GM20431 (cell line): ENCODE measurements at regions not wholly inside any gene's neighbourhood (a gene's known extent, or its start where the extent isn't known, plus 50 kb on each side); places are given as distances from the start of the nearest gene placed in this dataset.

Experiments used
- in situ Hi-C: fragments of 300-500 bp; cut with MseI, MboI; formaldehyde crosslinking; loops from one replicate; pipeline ENCODE4 v1.15.0; 2020; ENCODE audit warnings: low sequenced_read_pairs; ENCODE audit not compliant: unreplicated experiment

- in situ Hi-C loops = no loop called here
These were observed 217.0 kb downstream of the TMEM38B start for GRCh38 chr9:105911104-105911911.

GRCh38 chr9:105912157-105912862 lies 218.0 kb downstream of the TMEM38B start:
- in situ Hi-C loops = no loop called here

GRCh38 chr9:105912863-105913516 lies 218.6 kb downstream of the TMEM38B start:
- in situ Hi-C loops = no loop called here

- in situ Hi-C loops = no loop called here
These were observed 226.9 kb downstream of the TMEM38B start for GRCh38 chr9:105921057-105921726.

GRCh38 chr9:105928416-105928815 lies 234.1 kb downstream of the TMEM38B start:
- in situ Hi-C loops = no loop called here

DNA sequence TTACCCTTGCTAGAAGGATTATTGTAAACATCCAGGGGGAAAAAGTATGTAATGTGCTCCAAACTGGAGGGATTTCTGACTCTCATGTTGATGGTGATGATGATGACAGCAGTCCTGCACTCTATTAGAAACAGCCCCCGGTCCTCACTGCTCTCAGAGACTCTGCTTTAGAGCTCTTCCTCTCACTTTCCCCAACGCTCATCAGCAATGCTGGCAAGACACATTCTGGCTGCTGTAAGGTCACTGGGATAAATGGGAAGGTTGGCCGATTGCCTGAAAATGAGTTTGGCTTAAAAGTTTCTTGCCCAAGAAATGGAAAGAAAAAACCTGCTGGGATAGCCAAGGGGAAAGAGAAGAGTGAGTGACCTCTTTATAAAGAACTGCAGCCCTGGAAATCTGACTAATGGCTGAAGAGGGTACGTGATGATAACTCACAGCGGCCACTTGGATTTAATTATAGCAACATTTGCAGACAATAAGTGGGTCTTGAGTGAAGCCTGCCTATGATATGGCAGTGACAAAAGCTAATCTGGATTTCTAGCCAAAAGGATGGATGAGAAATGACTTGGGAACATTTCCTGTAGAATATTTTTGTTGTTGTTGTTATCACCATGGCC lies 235.8 kb downstream of the TMEM38B start:
- in situ Hi-C loops = no loop called here

GRCh38 chr9:105932276-105932675 lies 237.9 kb downstream of the TMEM38B start:
- in situ Hi-C loops = no loop called here

- in situ Hi-C loops = no loop called here
These were observed 256.1 kb downstream of the TMEM38B start for GRCh38 chr9:105950448-105950847.

GRCh38 chr9:105950894-105951293 lies 256.6 kb downstream of the TMEM38B start:
- in situ Hi-C loops = no loop called here

DNA sequence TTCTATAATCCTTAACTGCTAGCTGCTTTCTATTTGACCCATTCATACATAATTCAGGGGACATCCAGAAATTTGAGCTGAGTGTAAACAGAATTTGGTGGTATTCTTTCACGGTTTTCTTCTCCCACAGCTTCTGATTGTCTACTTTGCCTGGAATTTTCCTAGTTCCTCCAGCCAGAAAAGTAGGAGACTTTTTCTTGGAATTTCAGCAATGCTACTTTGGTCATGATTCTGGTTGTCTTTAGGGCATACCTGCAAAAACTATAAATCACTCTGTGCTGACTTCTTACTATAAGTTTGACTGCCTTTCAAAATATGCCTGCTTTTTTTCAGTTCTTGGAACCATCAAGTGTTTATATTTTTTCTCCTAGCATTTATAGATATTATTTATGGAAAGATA lies 260.2 kb downstream of the TMEM38B start:
- in situ Hi-C loops = no loop called here

- in situ Hi-C loops = no loop called here
These were observed 263.5 kb downstream of the TMEM38B start for GRCh38 chr9:105957830-105958229.

DNA sequence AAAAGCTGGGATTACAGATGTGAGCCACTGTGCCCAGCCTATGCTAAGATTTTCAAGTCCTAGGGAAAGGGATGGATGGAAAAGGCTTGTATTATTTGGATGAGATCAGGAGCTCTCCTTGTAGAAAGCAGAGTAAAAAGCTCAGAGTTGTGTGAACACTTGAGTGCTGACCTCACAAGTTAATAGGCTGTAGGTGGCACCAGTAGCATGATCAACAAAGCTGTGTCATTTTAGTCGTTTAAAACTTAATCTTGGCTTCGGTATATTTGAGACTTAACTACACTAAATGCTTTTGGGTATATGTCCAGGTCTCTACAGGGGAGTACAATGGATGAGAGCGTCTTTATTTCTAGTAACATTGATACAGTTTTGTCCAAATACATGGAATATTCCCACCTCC lies 264.2 kb downstream of the TMEM38B start:
- in situ Hi-C loops = no loop called here

DNA sequence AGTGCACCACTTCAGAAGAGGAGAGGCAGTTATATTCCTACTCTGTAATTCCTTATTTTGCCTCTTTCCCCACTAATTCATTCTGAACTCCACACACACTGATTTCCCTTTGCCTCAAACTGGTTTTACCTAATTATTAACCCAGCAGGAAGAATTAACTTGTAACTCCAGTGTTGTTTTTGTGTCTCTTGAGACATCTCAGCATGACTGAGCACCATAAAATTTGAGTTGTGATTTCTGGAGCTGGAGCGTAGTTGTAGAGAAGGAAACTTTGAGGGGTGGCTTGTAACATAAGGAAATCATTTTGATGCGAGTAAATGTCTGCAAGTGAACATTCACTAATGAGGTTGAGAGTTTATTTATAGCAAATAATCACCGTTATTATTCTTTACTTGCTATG lies 265.2 kb downstream of the TMEM38B start:
- in situ Hi-C loops = no loop called here

GRCh38 chr9:105963343-105964099 lies 269.2 kb downstream of the TMEM38B start:
- in situ Hi-C loops = no loop called here

DNA sequence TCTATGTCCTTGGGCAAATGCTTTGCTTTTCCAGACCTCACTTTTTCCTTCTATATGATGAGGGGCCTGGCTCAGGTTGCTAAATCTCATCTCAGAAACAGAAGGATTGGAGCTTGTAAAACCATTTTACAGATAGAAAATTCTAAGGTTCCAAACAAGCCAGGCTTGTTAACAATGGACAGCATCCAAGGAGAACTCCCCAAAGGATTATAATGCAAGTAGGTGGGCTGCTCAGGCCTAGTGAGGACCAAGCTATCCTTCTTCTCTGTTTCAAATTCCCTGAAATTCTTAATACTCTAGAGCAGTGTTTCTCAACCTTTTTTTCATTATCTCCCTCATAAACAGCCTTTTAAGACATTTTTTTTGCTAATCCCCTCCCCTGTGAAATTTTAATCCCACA lies 269.8 kb downstream of the TMEM38B start:
- in situ Hi-C loops = no loop called here

DNA sequence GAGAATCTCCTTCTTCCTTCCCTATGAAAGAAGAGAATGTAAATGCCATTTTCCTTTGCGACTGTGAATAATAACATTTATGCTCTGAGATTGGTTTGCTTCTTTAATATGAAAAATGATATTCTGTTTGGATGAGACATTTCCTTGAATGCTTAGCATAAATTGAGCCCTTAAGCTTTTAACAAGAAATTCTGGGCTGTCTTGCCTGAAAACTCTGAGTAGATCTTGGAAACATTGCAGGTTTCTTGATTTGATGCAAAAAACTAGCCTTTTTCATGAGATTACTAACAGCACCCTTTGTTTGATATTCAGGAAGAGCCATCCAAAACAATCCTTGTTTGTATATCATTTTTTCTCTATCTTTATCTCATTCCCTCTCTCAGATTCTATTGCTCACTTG lies 272.5 kb downstream of the TMEM38B start:
- in situ Hi-C loops = no loop called here

- in situ Hi-C loops = no loop called here
These were observed 272.9 kb downstream of the TMEM38B start for GRCh38 chr9:105967248-105967647.

DNA sequence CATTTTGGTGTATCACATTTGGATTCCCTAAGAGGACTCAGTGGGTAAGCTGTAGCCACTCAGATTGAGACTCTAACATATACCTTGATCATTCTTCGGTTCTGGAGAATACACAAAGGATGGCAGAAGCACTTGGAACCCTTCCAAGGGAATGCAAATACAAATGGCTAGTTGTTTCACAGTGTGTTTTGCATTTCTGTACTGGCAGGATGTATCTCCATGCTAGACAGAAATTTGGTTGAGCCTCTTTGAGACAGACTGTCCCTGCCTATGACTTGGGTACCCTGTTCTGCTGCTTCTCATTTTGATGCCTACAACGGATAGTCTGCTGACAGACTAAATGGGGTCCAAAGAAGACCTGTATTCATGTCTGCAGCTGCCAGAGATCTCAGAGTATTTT lies 273.5 kb downstream of the TMEM38B start:
- in situ Hi-C loops = no loop called here

GRCh38 chr9:105968811-105969466 lies 274.6 kb downstream of the TMEM38B start:
- in situ Hi-C loops = no loop called here
